DMS 273 treated with DMSO at 0.1 percent for 48 hours (cell line): ENCODE measurements at regions not wholly inside any gene's neighbourhood (a gene's known extent, or its start where the extent isn't known, plus 50 kb on each side); places are given as distances from the start of the nearest gene placed in this dataset.

ENCODE experiments used
- DNase-seq: peaks from one replicate; lab custom pipeline; 2025; lab: John Stamatoyannopoulos, UW

- DNase-seq: no peak
Observed at GRCh38 chr13:75938811-75939560, 302.9 kb downstream of the LMO7 start.

GRCh38 chr13:75936791-75937190, 300.7 kb downstream of the LMO7 start:
- no peak for DNase-seq

GRCh38 chr13:75935805-75936204, 299.7 kb downstream of the LMO7 start:
- no peak for DNase-seq

GRCh38 chr13:75934889-75935288, 298.8 kb downstream of the LMO7 start:
- DNase-seq: no peak

GRCh38 chr13:75932636-75933035, 296.5 kb downstream of the LMO7 start:
- no peak for DNase-seq

GRCh38 chr13:75931116-75931515, 295.0 kb downstream of the LMO7 start:
- no peak for DNase-seq

- DNase-seq: no peak
Observed at GRCh38 chr13:75929076-75929475, 292.9 kb downstream of the LMO7 start.

- no peak for DNase-seq
Observed at GRCh38 chr13:75927183-75927669, 291.1 kb downstream of the LMO7 start.

- DNase-seq: no peak
Observed at GRCh38 chr13:75920536-75920935, 284.4 kb downstream of the LMO7 start.

GRCh38 chr13:75919660-75920199, 283.6 kb downstream of the LMO7 start:
- DNase-seq: no peak

- DNase-seq: no peak
Observed at GRCh38 chr13:75915066-75915465, 278.9 kb downstream of the LMO7 start.

- no peak for DNase-seq
Observed at GRCh38 chr13:75913925-75914324, 277.8 kb downstream of the LMO7 start.

- DNase-seq: no peak
Observed at GRCh38 chr13:75910591-75910990, 274.5 kb downstream of the LMO7 start.
